H9 (cell line): ENCODE measurements at regions not wholly inside any gene's neighbourhood (a gene's known extent, or its start where the extent isn't known, plus 50 kb on each side); places are given as distances from the start of the nearest gene placed in this dataset.
A peak's percentile ranks its signal among the peaks of the same experiment; 100 is the strongest.

Experiments used
- DNase-seq: peaks from one replicate; pipeline ENCODE4 v3.0.0-alpha.2; 2017
- H2AFZ ChIP-seq: one replicate; pipeline ENCODE4 v1.6.1; 2013; ENCODE audit warnings: mild to moderate bottlenecking, low read length, control low read depth, moderate library complexity
- H2AK5ac ChIP-seq: 2 replicates; pipeline ENCODE4 v1.6.1; 2013; ENCODE audit warnings: low read length, control low read depth, mixed read lengths; ENCODE audit not compliant: insufficient read length
- H2BK120ac ChIP-seq: one replicate; pipeline ENCODE4 v1.6.1; 2013; ENCODE audit warnings: low read depth, mild to moderate bottlenecking, low read length, control low read depth, inconsistent platforms; ENCODE audit not compliant: poor library complexity, severe bottlenecking
- H2BK12ac ChIP-seq: 2 replicates; pipeline ENCODE4 v1.6.1; 2013; ENCODE audit warnings: low read length, control low read depth, mixed read lengths, low read depth; ENCODE audit not compliant: insufficient read length
- H2BK15ac ChIP-seq: 2 replicates; pipeline ENCODE4 v1.6.1; 2013; ENCODE audit warnings: low read depth, low read length, control low read depth
- H2BK20ac ChIP-seq: one replicate; pipeline ENCODE4 v1.6.1; 2013; ENCODE audit warnings: low read depth, mild to moderate bottlenecking, low read length, control low read depth, inconsistent platforms; ENCODE audit not compliant: poor library complexity, severe bottlenecking
- H2BK5ac ChIP-seq: 2 replicates; pipeline ENCODE4 v1.6.1; 2013; ENCODE audit warnings: low read length, control low read depth, mixed read lengths; ENCODE audit not compliant: insufficient read length
- H3K14ac ChIP-seq: 2 replicates; pipeline ENCODE4 v1.6.1; 2013; ENCODE audit warnings: low read length, control low read depth; ENCODE audit not compliant: insufficient read depth
- H3K18ac ChIP-seq: 2 replicates; pipeline ENCODE4 v1.6.1; 2013; ENCODE audit warnings: low read depth, mild to moderate bottlenecking, mixed read lengths, low read length, control low read depth; ENCODE audit not compliant: insufficient read length
- H3K23ac ChIP-seq: 2 replicates; pipeline ENCODE4 v1.6.1; 2013; ENCODE audit warnings: low read length, control low read depth, mixed read lengths, low read depth; ENCODE audit not compliant: insufficient read length
- H3K23me2 ChIP-seq: 2 replicates; pipeline ENCODE4 v1.6.1; 2013; ENCODE audit warnings: low read depth, mild to moderate bottlenecking, mixed read lengths, low read length, control low read depth; ENCODE audit not compliant: insufficient read length, poor library complexity, severe bottlenecking
- H3K27ac ChIP-seq: 2 replicates; pipeline ENCODE4 v1.5.1; 2013; ENCODE audit warnings: low read length, control low read depth, mixed read lengths, low read depth; ENCODE audit not compliant: insufficient read length
- H3K27me3 ChIP-seq: 2 replicates; pipeline ENCODE4 v1.6.1; 2013; ENCODE audit warnings: low read length, control low read depth, inconsistent platforms; ENCODE audit not compliant: insufficient read depth
- H3K4ac ChIP-seq: 2 replicates; pipeline ENCODE4 v1.6.1; 2013; ENCODE audit warnings: low read depth, mild to moderate bottlenecking, control low read depth, inconsistent platforms, low read length, moderate library complexity
- H3K4me1 ChIP-seq: 2 replicates; pipeline ENCODE4 v1.6.1; 2013; ENCODE audit warnings: low read length, control low read depth, inconsistent platforms; ENCODE audit not compliant: insufficient read depth
- H3K4me2 ChIP-seq: 2 replicates; pipeline ENCODE4 v1.6.1; 2013; ENCODE audit warnings: low read length, control low read depth, mixed read lengths; ENCODE audit not compliant: insufficient read length, insufficient read depth
- H3K56ac ChIP-seq: 2 replicates; pipeline ENCODE4 v1.6.1; 2013; ENCODE audit warnings: low read depth, mild to moderate bottlenecking, mixed read lengths, low read length, control low read depth; ENCODE audit not compliant: insufficient read length
- H3K79me1 ChIP-seq: 2 replicates; pipeline ENCODE4 v1.6.1; 2013; ENCODE audit warnings: low read depth, mild to moderate bottlenecking, moderate library complexity, low read length, control low read depth, inconsistent platforms; ENCODE audit not compliant: insufficient read depth, poor library complexity, severe bottlenecking
- H3K79me2 ChIP-seq: 2 replicates; pipeline ENCODE4 v1.6.1; 2013; ENCODE audit warnings: low read length, control low read depth, inconsistent platforms; ENCODE audit not compliant: insufficient read depth
- H3K9ac ChIP-seq: 2 replicates; pipeline ENCODE4 v1.6.1; 2013; ENCODE audit warnings: low read length, control low read depth, mixed read lengths; ENCODE audit not compliant: insufficient read length; ENCODE audit errors: extremely low read depth
- H3K9me3 ChIP-seq: one replicate; pipeline ENCODE4 v1.6.1; 2013; ENCODE audit warnings: low read depth, low read length, inconsistent platforms; ENCODE audit not compliant: control insufficient read depth
- H3T11ph ChIP-seq: one replicate; pipeline ENCODE4 v1.6.1; 2013; ENCODE audit warnings: mild to moderate bottlenecking, low read length, control low read depth, inconsistent platforms
- H4K20me1 ChIP-seq: one replicate; pipeline ENCODE4 v1.6.1; 2013; ENCODE audit not compliant: control insufficient read depth, insufficient read length, insufficient read depth
- H4K5ac ChIP-seq: 2 replicates; pipeline ENCODE4 v1.6.1; 2013; ENCODE audit warnings: low read depth, mild to moderate bottlenecking, mixed read lengths, low read length, control low read depth; ENCODE audit not compliant: insufficient read length
- H4K8ac ChIP-seq: replicated peaks from 2 replicates; pipeline ENCODE4 v1.6.1; 2013; ENCODE audit warnings: low read length, control low read depth, mixed read lengths, low read depth; ENCODE audit not compliant: insufficient read length
- H4K91ac ChIP-seq: 2 replicates; pipeline ENCODE4 v1.6.1; 2013; ENCODE audit warnings: low read depth, mild to moderate bottlenecking, moderate library complexity, mixed read lengths, low read length, control low read depth; ENCODE audit not compliant: insufficient read length
- H3K27ac Mint-ChIP-seq, 3 experiments: 2 replicates in 2 of 3; 3 replicates in 1 of 3; pipeline ENCODE4 v1.8.0; 2020 to 2021; ENCODE audit warnings: mixed read lengths in 3 of 3, mild to moderate bottlenecking in 1 of 3, moderate library complexity in 1 of 3
- H3K27me3 Mint-ChIP-seq: 2 replicates; pipeline ENCODE4 v1.8.0; 2021; ENCODE audit warnings: low read depth, mild to moderate bottlenecking, moderate library complexity, mixed read lengths
- H3K36me3 Mint-ChIP-seq, 3 experiments: 2 replicates in 2 of 3; 3 replicates in 1 of 3; pipeline ENCODE4 v1.8.0; 2020 to 2021; ENCODE audit warnings: low read depth in 3 of 3, mixed read lengths in 3 of 3; ENCODE audit not compliant: insufficient read depth in 1 of 3
- H3K4me1 Mint-ChIP-seq, 2 experiments: 2 replicates each; pipeline ENCODE4 v1.8.0; 2020; ENCODE audit warnings: mixed read lengths in 2 of 2
- H3K4me3 Mint-ChIP-seq, 2 experiments: 2 replicates in 1 of 2; 3 replicates in 1 of 2; pipeline ENCODE4 v1.8.0; 2020 to 2021; ENCODE audit warnings: mild to moderate bottlenecking in 2 of 2, mixed read lengths in 2 of 2, moderate library complexity in 1 of 2
- H3K9me3 Mint-ChIP-seq, 2 experiments: 2 replicates in 1 of 2; 3 replicates in 1 of 2; pipeline ENCODE4 v1.8.0; 2020; ENCODE audit warnings: mild to moderate bottlenecking in 2 of 2, mixed read lengths in 2 of 2, moderate library complexity in 1 of 2
- WGBS: extraction: QIAGEN DNeasy Blood & Tissue Kit; methylation state at CpG from one replicate; pipeline ENCODE4 v1.1.7; 2013; ENCODE audit warnings: missing lambda C conversion rate, low lambda C conversion rate, mixed read lengths; ENCODE audit not compliant: insufficient read length; ENCODE audit errors: extremely low coverage; 5-methylcytosine and 5-hydroxymethylcytosine counted together
- TF ChIP-seq, protein P1 (sequence below): fragments of 200-600 bp; sonication (generic); conservative IDR thresholded peaks from 3 replicates; pipeline ENCODE4 v1.8.0; 2021; ENCODE audit warnings: antibody characterized with exemption, mild to moderate bottlenecking

GRCh38 chr1:5645135-5645399 is 347.2 kb downstream of the NPHP4 start:
- H3K27ac Mint-ChIP-seq, result no peak overlapping the region
- Histone ChIP-seq H2BK15ac (no peak overlapping the region), H3K56ac (no peak overlapping the region), H2AFZ (no peak overlapping the region), H3K23me2 (no peaks in the 10 kb centered on the region), H2BK20ac (no peak overlapping the region), H2BK120ac (no peak overlapping the region), H4K8ac (no peak overlapping the region), H2BK12ac (no peak overlapping the region), H3K79me1 (no peaks in the 10 kb centered on the region), H2BK5ac (no peak overlapping the region), H3K27ac (no peak overlapping the region), H2AK5ac (no peak overlapping the region), H3K4me2 (no peak overlapping the region), H4K5ac (no peak overlapping the region), H4K91ac (no peak overlapping the region), H3K18ac (no peak overlapping the region), H3K23ac (no peak overlapping the region), H4K20me1 (no peaks in the 10 kb centered on the region), H3K27me3 (no peaks in the 10 kb centered on the region), H3K79me2 (no peaks in the 10 kb centered on the region), H3K9ac (no peak overlapping the region), H3T11ph (no peak overlapping the region), H3K4me1 (no peaks in the 10 kb centered on the region), H3K14ac (no peak overlapping the region), H3K4ac (no peak overlapping the region), H3K9me3 (no peaks in the 10 kb centered on the region)
- peaks cover 10% of the 10 kb centered on the region in 2 experiments for H3K4me1 Mint-ChIP-seq
- H3K4me3 Mint-ChIP-seq, result no peak overlapping the region
- H3K27me3 Mint-ChIP-seq, result peaks cover 10% of the 10 kb centered on the region
- WGBS, result no CpG with 5 or more reads among the region's 5 CpGs
- TF ChIP-seq, protein P1, sequence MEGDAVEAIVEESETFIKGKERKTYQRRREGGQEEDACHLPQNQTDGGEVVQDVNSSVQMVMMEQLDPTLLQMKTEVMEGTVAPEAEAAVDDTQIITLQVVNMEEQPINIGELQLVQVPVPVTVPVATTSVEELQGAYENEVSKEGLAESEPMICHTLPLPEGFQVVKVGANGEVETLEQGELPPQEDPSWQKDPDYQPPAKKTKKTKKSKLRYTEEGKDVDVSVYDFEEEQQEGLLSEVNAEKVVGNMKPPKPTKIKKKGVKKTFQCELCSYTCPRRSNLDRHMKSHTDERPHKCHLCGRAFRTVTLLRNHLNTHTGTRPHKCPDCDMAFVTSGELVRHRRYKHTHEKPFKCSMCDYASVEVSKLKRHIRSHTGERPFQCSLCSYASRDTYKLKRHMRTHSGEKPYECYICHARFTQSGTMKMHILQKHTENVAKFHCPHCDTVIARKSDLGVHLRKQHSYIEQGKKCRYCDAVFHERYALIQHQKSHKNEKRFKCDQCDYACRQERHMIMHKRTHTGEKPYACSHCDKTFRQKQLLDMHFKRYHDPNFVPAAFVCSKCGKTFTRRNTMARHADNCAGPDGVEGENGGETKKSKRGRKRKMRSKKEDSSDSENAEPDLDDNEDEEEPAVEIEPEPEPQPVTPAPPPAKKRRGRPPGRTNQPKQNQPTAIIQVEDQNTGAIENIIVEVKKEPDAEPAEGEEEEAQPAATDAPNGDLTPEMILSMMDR, result no peak
- peak; percentile 14 for DNase-seq
- peaks cover 0 to 5% of the 10 kb centered on the region in 2 experiments; a peak in 1 of 5 replicates for H3K9me3 Mint-ChIP-seq
- H3K36me3 Mint-ChIP-seq, result no peaks in the 10 kb centered on the region; a peak in 1 of 7 replicates
